ENCODE measurements at regions not wholly inside any gene's neighbourhood (a gene's known extent, or its start where the extent isn't known, plus 50 kb on each side); places are given as distances from the start of the nearest gene placed in this dataset.

DNA sequence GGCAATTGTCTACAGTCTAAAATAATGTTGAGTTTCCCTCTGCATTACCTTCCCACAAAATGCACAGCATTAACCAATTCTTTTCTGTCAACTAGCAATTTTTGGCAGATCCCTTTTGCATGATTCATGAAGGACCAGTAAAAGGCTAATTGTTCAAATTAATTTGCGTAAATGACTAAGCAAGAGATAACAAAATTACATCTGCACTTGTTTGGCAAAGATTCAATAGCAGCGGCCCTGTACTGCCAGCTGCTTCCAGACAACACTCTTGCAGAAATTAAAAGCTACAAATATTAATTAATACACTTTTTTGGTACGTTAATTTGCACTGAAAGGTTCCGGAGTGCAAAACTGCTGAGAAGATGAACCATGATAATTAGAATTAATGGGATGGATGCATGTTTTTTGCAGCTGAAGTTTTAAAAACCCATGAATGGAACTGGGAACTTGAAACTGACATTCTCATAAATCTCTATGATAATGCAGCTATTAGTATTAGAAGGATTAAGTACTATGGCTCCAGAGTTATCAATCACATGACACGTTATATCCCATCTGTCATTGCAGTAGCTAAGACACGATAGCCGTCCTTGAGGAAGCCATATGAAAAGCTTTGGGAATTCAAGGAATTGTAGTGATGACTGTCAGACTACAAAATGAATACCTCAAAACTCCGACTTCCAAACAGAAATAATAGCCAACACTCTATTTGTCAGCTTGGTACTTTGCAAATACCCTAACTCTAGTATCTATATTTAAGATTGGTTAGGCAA is 1268.3 kb upstream of the ACVR2A start:
- Histone ChIP-seq H3K27me3 (no peaks in the 10 kb centered on the region), H3K36me3 (no peaks in the 10 kb centered on the region), H3K27ac (no peak overlapping the region), H3K4me3 (no peak overlapping the region), H3K9me3 (no peaks in the 10 kb centered on the region), H3K4me1 (ENCODE audit: insufficient read depth) (no peaks in the 10 kb centered on the region)
- intact Hi-C loops (cut with DNase I): no loop called here
- WGBS, 3 donors: 34 to 39% (median 34%) methylated on average over 8 of the region's 8 CpGs
- DNase-seq: no peak
- no peak for TF ChIP-seq EP300 (IDR thresholded peaks at IDR 0.05)
- TF ChIP-seq POLR2A (IDR thresholded peaks at IDR 0.05): no peak
- TF ChIP-seq, protein P1, sequence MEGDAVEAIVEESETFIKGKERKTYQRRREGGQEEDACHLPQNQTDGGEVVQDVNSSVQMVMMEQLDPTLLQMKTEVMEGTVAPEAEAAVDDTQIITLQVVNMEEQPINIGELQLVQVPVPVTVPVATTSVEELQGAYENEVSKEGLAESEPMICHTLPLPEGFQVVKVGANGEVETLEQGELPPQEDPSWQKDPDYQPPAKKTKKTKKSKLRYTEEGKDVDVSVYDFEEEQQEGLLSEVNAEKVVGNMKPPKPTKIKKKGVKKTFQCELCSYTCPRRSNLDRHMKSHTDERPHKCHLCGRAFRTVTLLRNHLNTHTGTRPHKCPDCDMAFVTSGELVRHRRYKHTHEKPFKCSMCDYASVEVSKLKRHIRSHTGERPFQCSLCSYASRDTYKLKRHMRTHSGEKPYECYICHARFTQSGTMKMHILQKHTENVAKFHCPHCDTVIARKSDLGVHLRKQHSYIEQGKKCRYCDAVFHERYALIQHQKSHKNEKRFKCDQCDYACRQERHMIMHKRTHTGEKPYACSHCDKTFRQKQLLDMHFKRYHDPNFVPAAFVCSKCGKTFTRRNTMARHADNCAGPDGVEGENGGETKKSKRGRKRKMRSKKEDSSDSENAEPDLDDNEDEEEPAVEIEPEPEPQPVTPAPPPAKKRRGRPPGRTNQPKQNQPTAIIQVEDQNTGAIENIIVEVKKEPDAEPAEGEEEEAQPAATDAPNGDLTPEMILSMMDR (IDR thresholded peaks at IDR 0.05): no peak

DNA sequence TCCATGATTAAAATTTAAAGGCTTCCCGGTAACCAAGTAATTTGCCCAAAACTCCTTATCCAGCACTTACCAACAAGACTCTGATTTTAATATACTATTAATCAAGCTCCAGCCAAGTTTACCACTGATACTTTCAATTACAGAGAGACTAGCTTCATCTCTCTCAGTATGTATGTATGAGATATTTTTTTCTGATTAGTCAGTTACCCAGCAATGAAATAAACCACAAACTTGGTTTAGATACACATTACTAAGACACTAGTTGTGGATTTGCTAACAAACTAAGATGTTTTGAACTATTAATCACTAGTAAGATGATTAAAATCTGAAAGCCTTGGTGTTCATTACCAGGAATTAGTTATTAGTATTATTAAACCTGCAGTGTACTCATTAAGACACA is 1272.2 kb upstream of the ACVR2A start:
- H3K27me3 ChIP-seq: no peaks in the 10 kb centered on the region
- DNase-seq: no peak
- 93 to 96% (median 94%) methylated on average over 1 of the region's 1 CpG for WGBS, 3 donors
- TF ChIP-seq, protein P1 (IDR thresholded peaks at IDR 0.05): no peak
- TF ChIP-seq POLR2A (IDR thresholded peaks at IDR 0.05) (no peak), EP300 (IDR thresholded peaks at IDR 0.05) (no peak)
- no peaks in the 10 kb centered on the region for H3K9me3 ChIP-seq
- no peaks in the 10 kb centered on the region for H3K4me1 ChIP-seq (ENCODE audit: insufficient read depth)
- no peaks in the 10 kb centered on the region for H3K36me3 ChIP-seq
- intact Hi-C loops (cut with DNase I): no loop called here
- no peak overlapping the region for H3K27ac ChIP-seq
- no peak overlapping the region for H3K4me3 ChIP-seq

DNA sequence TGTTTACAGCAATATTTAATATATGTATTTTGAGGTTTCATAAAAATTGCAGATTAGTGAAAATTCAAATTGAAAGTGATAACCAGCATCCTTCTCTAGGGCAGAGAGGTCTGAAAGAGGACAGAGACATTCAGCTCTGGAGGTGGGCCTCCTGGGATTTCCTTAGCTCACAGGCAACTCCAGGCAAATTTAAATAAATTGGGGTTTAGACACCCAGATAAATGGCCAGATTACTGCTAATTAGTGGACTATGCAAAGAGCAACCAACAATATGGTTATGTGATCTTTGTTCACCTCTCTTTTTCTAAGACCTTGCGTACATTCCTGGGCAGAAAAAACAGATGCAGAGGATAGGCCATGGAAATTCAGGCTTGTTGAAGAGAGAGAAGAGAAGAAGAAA is 1282.8 kb upstream of the ACVR2A start:
- Histone ChIP-seq H3K4me3 (no peak overlapping the region), H3K27ac (no peak overlapping the region), H3K36me3 (no peaks in the 10 kb centered on the region), H3K27me3 (no peaks in the 10 kb centered on the region), H3K4me1 (ENCODE audit: insufficient read depth) (no peaks in the 10 kb centered on the region), H3K9me3 (no peaks in the 10 kb centered on the region)
- TF ChIP-seq, protein P1 (IDR thresholded peaks at IDR 0.05): no peak
- no peak for TF ChIP-seq POLR2A (IDR thresholded peaks at IDR 0.05)
- no peak for TF ChIP-seq EP300 (IDR thresholded peaks at IDR 0.05)
- intact Hi-C loops (cut with DNase I): no loop called here
- DNase-seq: no peak
- WGBS, 3 donors: 97 to 98% (median 97%) methylated on average over 1 of the region's 1 CpG

DNA sequence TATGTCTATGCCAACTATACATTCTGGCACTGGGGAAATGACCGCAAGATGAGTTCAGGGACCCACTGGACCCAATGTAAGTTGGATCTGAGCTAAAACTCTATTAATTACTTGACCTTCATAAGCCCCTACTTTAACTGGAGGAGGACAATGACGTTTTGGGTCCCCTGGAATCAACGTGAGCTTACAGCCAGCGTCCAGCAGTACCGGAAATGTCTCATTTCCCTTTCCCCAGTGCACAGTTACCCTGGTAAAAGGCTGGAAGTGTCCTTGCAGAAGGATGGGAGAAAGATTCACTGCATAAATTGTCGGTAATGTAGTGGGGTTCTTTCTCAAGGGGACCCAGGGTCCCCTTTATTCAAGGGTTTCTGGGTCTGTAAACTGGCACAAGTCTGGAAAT is 1297.6 kb upstream of the ACVR2A start:
- Histone ChIP-seq H3K4me1 (ENCODE audit: insufficient read depth) (no peaks in the 10 kb centered on the region), H3K36me3 (no peaks in the 10 kb centered on the region), H3K4me3 (no peak overlapping the region), H3K27ac (no peak overlapping the region), H3K9me3 (no peaks in the 10 kb centered on the region), H3K27me3 (no peaks in the 10 kb centered on the region)
- TF ChIP-seq, protein P1 (IDR thresholded peaks at IDR 0.05): no peak
- no peak for TF ChIP-seq EP300 (IDR thresholded peaks at IDR 0.05)
- no peak for TF ChIP-seq POLR2A (IDR thresholded peaks at IDR 0.05)
- no peak for DNase-seq
- intact Hi-C loops (cut with DNase I): no loop called here
- 88 to 95% (median 89%) methylated on average over 6 of the region's 6 CpGs for WGBS, 3 donors
